ENCODE measurements at regions not wholly inside any gene's neighbourhood (a gene's known extent, or its start where the extent isn't known, plus 50 kb on each side); places are given as distances from the start of the nearest gene placed in this dataset.

DNA sequence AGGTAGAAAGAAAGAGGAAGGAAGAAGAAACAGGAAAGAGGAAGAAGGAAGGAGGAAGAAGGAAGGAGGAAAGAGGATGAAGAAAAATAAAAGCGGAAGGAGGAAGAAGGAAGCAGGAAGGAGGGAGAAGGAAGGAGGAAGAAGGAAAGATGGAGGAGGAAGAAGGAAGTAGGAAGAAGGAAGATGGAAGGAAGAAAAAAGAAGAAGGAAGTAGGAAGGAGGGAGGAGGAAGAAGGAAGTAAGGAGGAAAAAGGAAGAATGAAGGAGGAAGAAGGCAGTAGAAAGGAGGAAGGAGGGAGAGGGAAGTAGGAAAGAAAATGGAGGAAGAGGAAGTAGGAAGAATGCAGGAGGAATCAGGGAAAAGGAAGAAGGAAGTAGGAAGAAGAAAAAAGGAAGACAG is 191.1 kb upstream of the TBL1X start:
- Histone ChIP-seq H4K20me1 (ENCODE audit: control insufficient read depth, extremely low read depth, insufficient read depth, low read length) (no peaks in the 10 kb centered on the region), H2AFZ (ENCODE audit: control insufficient read depth, low read length) (no peak overlapping the region), H3K9me1 (ENCODE audit: control insufficient read depth, extremely low read depth, insufficient read depth, low read length) (no peaks in the 10 kb centered on the region), H3K9me3 (ENCODE audit: control insufficient read depth, low read depth, low read length) (no peaks in the 10 kb centered on the region), H3K9ac (ENCODE audit: control insufficient read depth, extremely low read depth, insufficient read depth, low read length) (no peak overlapping the region), H3K4me2 (ENCODE audit: control insufficient read depth, extremely low read depth, insufficient read depth, low read depth, low read length) (no peak overlapping the region), H3K27ac (ENCODE audit: control insufficient read depth, insufficient read depth, low read length) (no peak overlapping the region), H3K36me3 (ENCODE audit: control insufficient read depth in 2 of 2, extremely low read depth in 1 of 2, insufficient read depth in 2 of 2, low read length in 2 of 2) (no peaks in the 10 kb centered on the region), H3K4me3 (ENCODE audit: control insufficient read depth in 2 of 3, extremely low read depth in 1 of 3, insufficient read depth in 2 of 3, low read depth in 1 of 3, low read length in 3 of 3) (no peak overlapping the region), H3K79me2 (ENCODE audit: control insufficient read depth, insufficient read depth, low read length) (no peaks in the 10 kb centered on the region), H3K27me3 (ENCODE audit: control insufficient read depth, extremely low read depth, insufficient read depth, low read length) (peaks cover 4% of the 10 kb centered on the region), H3K4me1 (ENCODE audit: control insufficient read depth, extremely low read depth, insufficient read depth, low read length) (no peaks in the 10 kb centered on the region)
- TF ChIP-seq EZH2 (IDR thresholded peaks at IDR 0.05; ENCODE audit: low read length): no peak
- TF ChIP-seq, protein P1, sequence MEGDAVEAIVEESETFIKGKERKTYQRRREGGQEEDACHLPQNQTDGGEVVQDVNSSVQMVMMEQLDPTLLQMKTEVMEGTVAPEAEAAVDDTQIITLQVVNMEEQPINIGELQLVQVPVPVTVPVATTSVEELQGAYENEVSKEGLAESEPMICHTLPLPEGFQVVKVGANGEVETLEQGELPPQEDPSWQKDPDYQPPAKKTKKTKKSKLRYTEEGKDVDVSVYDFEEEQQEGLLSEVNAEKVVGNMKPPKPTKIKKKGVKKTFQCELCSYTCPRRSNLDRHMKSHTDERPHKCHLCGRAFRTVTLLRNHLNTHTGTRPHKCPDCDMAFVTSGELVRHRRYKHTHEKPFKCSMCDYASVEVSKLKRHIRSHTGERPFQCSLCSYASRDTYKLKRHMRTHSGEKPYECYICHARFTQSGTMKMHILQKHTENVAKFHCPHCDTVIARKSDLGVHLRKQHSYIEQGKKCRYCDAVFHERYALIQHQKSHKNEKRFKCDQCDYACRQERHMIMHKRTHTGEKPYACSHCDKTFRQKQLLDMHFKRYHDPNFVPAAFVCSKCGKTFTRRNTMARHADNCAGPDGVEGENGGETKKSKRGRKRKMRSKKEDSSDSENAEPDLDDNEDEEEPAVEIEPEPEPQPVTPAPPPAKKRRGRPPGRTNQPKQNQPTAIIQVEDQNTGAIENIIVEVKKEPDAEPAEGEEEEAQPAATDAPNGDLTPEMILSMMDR (optimal IDR thresholded peaks at IDR 0.05 in 1 of 3, IDR thresholded peaks at IDR 0.05 in 1 of 3, conservative IDR thresholded peaks at IDR 0.05 in 1 of 3; ENCODE audit: extremely low read depth in 1 of 3, insufficient read depth in 2 of 3, low read length in 3 of 3): no peak
- DNase-seq (ENCODE audit: low read depth, low spot score) (no peak), FAIRE-seq (no peak)
- dilution Hi-C loops (cut with MboI; ENCODE audit: extremely low pct_ligation_motif_present, low sequenced_read_pairs): no loop called here

DNA sequence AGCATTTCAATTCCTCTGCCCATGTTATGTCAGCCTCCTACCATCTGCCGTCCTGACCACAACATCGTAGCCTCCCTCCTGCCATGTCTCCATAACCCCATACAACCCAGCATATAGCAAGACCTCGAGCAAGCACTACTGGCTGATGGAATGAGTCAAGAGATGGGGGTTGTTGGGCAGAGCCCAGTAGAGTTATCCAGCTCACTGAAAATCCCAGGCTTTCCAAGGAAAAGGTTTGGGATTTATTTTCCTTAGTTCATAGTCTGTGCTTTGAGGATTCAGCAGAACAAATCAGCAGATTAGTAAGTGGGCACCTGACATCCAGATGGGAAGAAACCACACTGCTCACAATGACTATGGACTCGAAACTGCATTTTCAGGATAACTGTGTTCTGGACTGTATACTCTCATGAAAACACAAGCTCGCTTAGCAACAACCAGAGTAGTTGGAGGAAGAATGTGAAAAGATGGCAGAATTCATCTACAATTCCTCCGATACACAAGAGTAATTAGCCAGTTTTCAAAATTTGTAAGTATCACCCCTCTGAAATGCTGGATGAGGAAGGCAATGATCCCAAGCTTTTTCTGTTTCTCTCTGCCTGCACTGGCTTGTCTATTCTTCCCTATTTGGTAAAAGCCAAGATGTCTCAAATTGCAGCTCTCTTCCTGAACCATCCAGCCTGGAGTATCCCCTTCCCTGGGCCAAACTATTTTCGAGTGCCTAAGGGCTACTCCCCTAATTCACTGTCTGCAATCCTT is 186.2 kb upstream of the TBL1X start:
- dilution Hi-C loops (cut with MboI; ENCODE audit: extremely low pct_ligation_motif_present, low sequenced_read_pairs): no loop called here
- H2AFZ ChIP-seq (ENCODE audit: control insufficient read depth, low read length): no peak overlapping the region
- H3K9me3 ChIP-seq (ENCODE audit: control insufficient read depth, low read depth, low read length): no peaks in the 10 kb centered on the region
- H3K4me3 ChIP-seq (ENCODE audit: control insufficient read depth in 2 of 3, extremely low read depth in 1 of 3, insufficient read depth in 2 of 3, low read depth in 1 of 3, low read length in 3 of 3): no peak overlapping the region
- H3K9ac ChIP-seq (ENCODE audit: control insufficient read depth, extremely low read depth, insufficient read depth, low read length): no peak overlapping the region
- no peaks in the 10 kb centered on the region for H4K20me1 ChIP-seq (ENCODE audit: control insufficient read depth, extremely low read depth, insufficient read depth, low read length)
- H3K27me3 ChIP-seq (ENCODE audit: control insufficient read depth, extremely low read depth, insufficient read depth, low read length): no peaks in the 10 kb centered on the region
- H3K27ac ChIP-seq (ENCODE audit: control insufficient read depth, insufficient read depth, low read length): no peak overlapping the region
- no peaks in the 10 kb centered on the region for H3K4me1 ChIP-seq (ENCODE audit: control insufficient read depth, extremely low read depth, insufficient read depth, low read length)
- H3K9me1 ChIP-seq (ENCODE audit: control insufficient read depth, extremely low read depth, insufficient read depth, low read length): no peaks in the 10 kb centered on the region
- H3K79me2 ChIP-seq (ENCODE audit: control insufficient read depth, insufficient read depth, low read length): no peaks in the 10 kb centered on the region
- H3K4me2 ChIP-seq (ENCODE audit: control insufficient read depth, extremely low read depth, insufficient read depth, low read depth, low read length): no peak overlapping the region
- no peak for TF ChIP-seq EZH2 (IDR thresholded peaks at IDR 0.05; ENCODE audit: low read length)
- TF ChIP-seq, protein P1 (optimal IDR thresholded peaks at IDR 0.05 in 1 of 3, IDR thresholded peaks at IDR 0.05 in 1 of 3, conservative IDR thresholded peaks at IDR 0.05 in 1 of 3; ENCODE audit: extremely low read depth in 1 of 3, insufficient read depth in 2 of 3, low read length in 3 of 3): no peak
- DNase-seq (ENCODE audit: low read depth, low spot score) (no peak), FAIRE-seq (no peak)
- no peaks in the 10 kb centered on the region for H3K36me3 ChIP-seq (ENCODE audit: control insufficient read depth in 2 of 2, extremely low read depth in 1 of 2, insufficient read depth in 2 of 2, low read length in 2 of 2)

All from keratinocyte (primary cell).